GM12878 (cell line): ENCODE measurements at regions not wholly inside any gene's neighbourhood (a gene's known extent, or its start where the extent isn't known, plus 50 kb on each side); places are given as distances from the start of the nearest gene placed in this dataset.

Experiments
- ATAC-seq: fragments of 200-7000 bp; cut with Tn5 transposase; 3 replicates; pipeline ENCODE4 v1.9.1; 2020; ENCODE audit warnings: mild to moderate bottlenecking, moderate library complexity
- BruUV-seq: library from RNA; stranded (reverse); fragments of 400-500 nt; replicated peaks from 2 replicates; lab custom pipeline; 2021; lab: Mats Ljungman, UMichigan
- CTCF ChIA-PET: fragments of 300-600 bp; sonication (Branson Sonifier 250); formaldehyde crosslinking; extraction: SDS; loops from one replicate; lab custom pipeline; 2021; ENCODE audit warnings: inconsistent platforms; lab: Yijun Ruan, JAX
- POLR2A ChIA-PET: fragments of 350-600 bp; formaldehyde crosslinking; extraction: SDS; loops from one replicate; lab custom pipeline; 2021; ENCODE audit warnings: inconsistent platforms; lab: Charles Lee
- RAD21 ChIA-PET: fragments of 300-600 bp; sonication (Branson Sonifier 250); formaldehyde crosslinking; loops from one replicate; lab custom pipeline; 2023; ENCODE audit warnings: antibody characterized with exemption; ENCODE audit not compliant: unreplicated experiment; lab: Charles Lee
- SMC1A ChIA-PET: fragments of 300-600 bp; sonication (Branson Sonifier 250); formaldehyde crosslinking; loops from one replicate; lab custom pipeline; 2023; ENCODE audit not compliant: unreplicated experiment, uncharacterized antibody; lab: Charles Lee
- DNase-seq: peaks from one replicate; pipeline ENCODE4 v3.0.0-alpha.2; 2011; ENCODE audit warnings: low read depth, low spot score
- FAIRE-seq: peaks from 3 replicates; lab custom pipeline; 2011; peaks lifted over from hg19 to GRCh38; lab: Jason Lieb, UNC
- H2AFZ ChIP-seq: 2 replicates; pipeline ENCODE4 v1.6.0; 2011; ENCODE audit warnings: low read depth, low read length, control low read depth; ENCODE audit not compliant: control insufficient read depth
- H3K27ac ChIP-seq: 2 replicates; pipeline ENCODE4 v1.5.1; 2011; ENCODE audit warnings: control low read depth; ENCODE audit not compliant: control insufficient read depth, insufficient read depth
- H3K27me3 ChIP-seq, 2 experiments: replicated peaks in 1 of 2; 2 replicates each; pipeline versions ENCODE4 v1.6.0 to v1.6.1; 2011; ENCODE audit warnings: low read length in 1 of 2; ENCODE audit not compliant: control insufficient read depth in 2 of 2, insufficient read depth in 2 of 2
- H3K36me3 ChIP-seq, 2 experiments: 2 replicates each; pipeline ENCODE4 v1.5.1; 2011; ENCODE audit warnings: low read length in 1 of 2; ENCODE audit not compliant: control insufficient read depth in 2 of 2, insufficient read depth in 2 of 2
- H3K4me1 ChIP-seq: 2 replicates; pipeline ENCODE4 v1.6.1; 2011; ENCODE audit warnings: mild to moderate bottlenecking, low read length, moderate library complexity, mixed read lengths; ENCODE audit not compliant: control insufficient read depth, insufficient read depth
- H3K4me2 ChIP-seq: 2 replicates; pipeline ENCODE4 v1.6.0; 2011; ENCODE audit warnings: control low read depth; ENCODE audit not compliant: control insufficient read depth, insufficient read depth
- H3K4me3 ChIP-seq: fragments of 200-600 bp; sonication (generic); 2 replicates; pipeline ENCODE4 v1.5.1; 2016
- H3K79me2 ChIP-seq: 2 replicates; pipeline ENCODE4 v1.6.0; 2011; ENCODE audit warnings: low read length; ENCODE audit not compliant: control insufficient read depth, insufficient read depth
- H3K9ac ChIP-seq: 2 replicates; pipeline ENCODE4 v1.8.0; 2011; ENCODE audit warnings: low read length, control low read depth, mixed read lengths; ENCODE audit not compliant: control insufficient read depth, insufficient read depth
- H3K9me3 ChIP-seq: replicated peaks from 3 replicates; pipeline ENCODE4 v1.5.1; 2011; ENCODE audit warnings: mild to moderate bottlenecking, low read length; ENCODE audit not compliant: control insufficient read depth, insufficient read depth
- H4K20me1 ChIP-seq: 2 replicates; pipeline ENCODE4 v1.6.0; 2011; ENCODE audit not compliant: control insufficient read depth, insufficient read depth
- ATF7 ChIP-seq: fragments of 450-650 bp; IDR thresholded peaks from 2 replicates; pipeline ENCODE4 v1.6.1; 2016; ENCODE audit warnings: low read depth, mild to moderate bottlenecking
- EED ChIP-seq: sonication (generic); IDR thresholded peaks from 2 replicates; pipeline ENCODE4 v1.6.1; 2016; ENCODE audit warnings: antibody characterized with exemption, low read depth
- NFYA ChIP-seq: IDR thresholded peaks from 2 replicates; pipeline ENCODE4 v1.6.1; 2011; ENCODE audit warnings: low read depth, mild to moderate bottlenecking, low read length, improper control_type of control experiment, borderline replicate concordance
- PRDM15 ChIP-seq: fragments of 450-650 bp; formaldehyde crosslinking; IDR thresholded peaks from 2 replicates; pipeline ENCODE4 v1.4.0; 2020; ENCODE audit warnings: mild to moderate bottlenecking, moderate library complexity
- RAD51 ChIP-seq: fragments of 450-650 bp; IDR thresholded peaks from 2 replicates; pipeline ENCODE4 v1.6.1; 2016; ENCODE audit warnings: moderate library complexity, mild to moderate bottlenecking, inconsistent platforms
- TAF1 ChIP-seq: IDR thresholded peaks from 2 replicates; pipeline ENCODE4 v1.6.1; 2011; ENCODE audit warnings: mild to moderate bottlenecking, low read depth, low read length, borderline replicate concordance
- ZNF384 ChIP-seq: IDR thresholded peaks from 2 replicates; pipeline ENCODE4 v1.6.1; 2012; ENCODE audit warnings: low read depth, mild to moderate bottlenecking, low read length, improper control_type of control experiment, borderline replicate concordance
- WGBS: methylation state at CpG from one replicate; pipeline ENCODE4 v1.1.6; 2016; ENCODE audit warnings: low lambda C conversion rate; ENCODE audit not compliant: insufficient replicate concordance, insufficient coverage; ENCODE audit errors: missing lambda C conversion rate; 5-methylcytosine and 5-hydroxymethylcytosine counted together
- in situ Hi-C: fragments of 300-500 bp; cut with MboI; formaldehyde crosslinking; loops from 9 replicates; pipeline ENCODE4 v1.14.3; 2018; ENCODE audit warnings: mixed read lengths
- intact Hi-C: fragments of 100-400 bp; cut with micrococcal nuclease; formaldehyde crosslinking; loops from one replicate; pipeline ENCODE4 v1.14.2; 2022; ENCODE audit not compliant: unreplicated experiment
- TF ChIP-seq, protein P1 (sequence below): fragments of 450-650 bp; formaldehyde crosslinking; IDR thresholded peaks from 2 replicates; pipeline ENCODE4 v1.4.0; 2022; ENCODE audit warnings: mild to moderate bottlenecking, moderate library complexity
- TF ChIP-seq, protein P2 (sequence below): fragments of 450-650 bp; IDR thresholded peaks from 2 replicates; pipeline ENCODE4 v1.6.1; 2017; ENCODE audit warnings: mild to moderate bottlenecking, moderate library complexity
- TF ChIP-seq, protein P3 (sequence below): IDR thresholded peaks from 2 replicates; pipeline ENCODE4 v1.6.1; 2011; ENCODE audit warnings: borderline replicate concordance, low read depth, mild to moderate bottlenecking, moderate library complexity, mixed read lengths, low read length; ENCODE audit not compliant: insufficient read depth; ENCODE audit errors: extremely low read length

GRCh38 chr3:14280326-14280725 is 101.7 kb downstream of the LSM3 start (continued):
- TF ChIP-seq, protein P1, sequence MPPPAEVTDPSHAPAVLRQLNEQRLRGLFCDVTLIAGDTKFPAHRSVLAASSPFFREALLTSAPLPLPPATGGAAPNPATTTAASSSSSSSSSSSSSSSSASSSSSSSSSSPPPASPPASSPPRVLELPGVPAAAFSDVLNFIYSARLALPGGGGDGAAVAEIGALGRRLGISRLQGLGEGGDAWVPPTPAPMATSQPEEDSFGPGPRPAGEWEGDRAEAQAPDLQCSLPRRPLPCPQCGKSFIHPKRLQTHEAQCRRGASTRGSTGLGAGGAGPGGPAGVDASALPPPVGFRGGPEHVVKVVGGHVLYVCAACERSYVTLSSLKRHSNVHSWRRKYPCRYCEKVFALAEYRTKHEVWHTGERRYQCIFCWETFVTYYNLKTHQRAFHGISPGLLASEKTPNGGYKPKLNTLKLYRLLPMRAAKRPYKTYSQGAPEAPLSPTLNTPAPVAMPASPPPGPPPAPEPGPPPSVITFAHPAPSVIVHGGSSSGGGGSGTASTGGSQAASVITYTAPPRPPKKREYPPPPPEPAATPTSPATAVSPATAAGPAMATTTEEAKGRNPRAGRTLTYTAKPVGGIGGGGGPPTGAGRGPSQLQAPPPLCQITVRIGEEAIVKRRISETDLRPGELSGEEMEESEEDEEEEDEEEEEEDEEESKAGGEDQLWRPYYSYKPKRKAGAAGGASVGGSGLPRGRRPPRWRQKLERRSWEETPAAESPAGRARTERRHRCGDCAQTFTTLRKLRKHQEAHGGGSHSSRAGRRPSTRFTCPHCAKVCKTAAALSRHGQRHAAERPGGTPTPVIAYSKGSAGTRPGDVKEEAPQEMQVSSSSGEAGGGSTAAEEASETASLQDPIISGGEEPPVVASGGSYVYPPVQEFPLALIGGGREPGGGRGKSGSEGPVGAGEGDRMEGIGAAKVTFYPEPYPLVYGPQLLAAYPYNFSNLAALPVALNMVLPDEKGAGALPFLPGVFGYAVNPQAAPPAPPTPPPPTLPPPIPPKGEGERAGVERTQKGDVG (CRISPR knock-in tag), result no peak
- TF ChIP-seq RAD51 (no peak), ZNF384 (no peak), NFYA (no peak)

DNA sequence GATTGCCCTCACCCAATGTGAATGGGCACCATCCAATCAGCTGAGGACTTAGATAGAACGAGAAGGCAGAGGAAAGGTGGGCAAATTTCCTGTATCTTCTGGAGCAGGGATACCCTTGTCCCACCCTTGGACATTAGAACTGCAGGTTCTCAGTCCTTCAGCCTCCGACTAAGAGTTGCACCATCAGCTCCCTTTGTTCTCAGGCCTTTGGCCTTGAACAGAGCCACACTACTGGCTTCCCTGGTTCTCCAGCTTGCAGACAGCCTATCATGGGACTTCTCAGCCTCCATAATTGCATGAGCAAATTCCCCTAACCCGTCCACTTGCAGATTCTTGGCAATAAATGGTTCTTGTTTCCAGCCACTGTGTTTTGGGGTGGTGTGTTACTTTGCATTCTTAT is 102.4 kb downstream of the LSM3 start:
- POLR2A ChIA-PET, result no interaction called here
- H2AFZ ChIP-seq, result no peak overlapping the region
- no peaks in the 10 kb centered on the region for H3K4me1 ChIP-seq
- intact Hi-C loops, result no loop called here
- H3K9me3 ChIP-seq, result no peaks in the 10 kb centered on the region
- SMC1A ChIA-PET, result no interaction called here
- in situ Hi-C loops, result no loop called here
- BruUV-seq, result no TSS peak
- H3K36me3 ChIP-seq, result no peaks in the 10 kb centered on the region
- H3K27me3 ChIP-seq, result peaks cover 0 to 4% of the 10 kb centered on the region in 2 experiments; a peak in 1 of 4 replicates
- H4K20me1 ChIP-seq, result no peaks in the 10 kb centered on the region
- no peaks in the 10 kb centered on the region for H3K79me2 ChIP-seq
- H3K9ac ChIP-seq, result no peak overlapping the region
- WGBS, result 2% methylated on average over 3 of the region's 3 CpGs
- CTCF ChIA-PET, result interaction anchor here (1.3 kb wide), 1 partner anchor 77 kb away, joined by 3 read pairs; no protein-coding TSS in a partner anchor
- RAD21 ChIA-PET, result no interaction called here
- no peak for DNase-seq
- FAIRE-seq, result no peak
- no peak for ATAC-seq
- H3K4me2 ChIP-seq, result no peak overlapping the region
- H3K4me3 ChIP-seq, result no peak overlapping the region
- no peak overlapping the region for H3K27ac ChIP-seq
- no peak for TF ChIP-seq PRDM15
- TF ChIP-seq, protein P2, sequence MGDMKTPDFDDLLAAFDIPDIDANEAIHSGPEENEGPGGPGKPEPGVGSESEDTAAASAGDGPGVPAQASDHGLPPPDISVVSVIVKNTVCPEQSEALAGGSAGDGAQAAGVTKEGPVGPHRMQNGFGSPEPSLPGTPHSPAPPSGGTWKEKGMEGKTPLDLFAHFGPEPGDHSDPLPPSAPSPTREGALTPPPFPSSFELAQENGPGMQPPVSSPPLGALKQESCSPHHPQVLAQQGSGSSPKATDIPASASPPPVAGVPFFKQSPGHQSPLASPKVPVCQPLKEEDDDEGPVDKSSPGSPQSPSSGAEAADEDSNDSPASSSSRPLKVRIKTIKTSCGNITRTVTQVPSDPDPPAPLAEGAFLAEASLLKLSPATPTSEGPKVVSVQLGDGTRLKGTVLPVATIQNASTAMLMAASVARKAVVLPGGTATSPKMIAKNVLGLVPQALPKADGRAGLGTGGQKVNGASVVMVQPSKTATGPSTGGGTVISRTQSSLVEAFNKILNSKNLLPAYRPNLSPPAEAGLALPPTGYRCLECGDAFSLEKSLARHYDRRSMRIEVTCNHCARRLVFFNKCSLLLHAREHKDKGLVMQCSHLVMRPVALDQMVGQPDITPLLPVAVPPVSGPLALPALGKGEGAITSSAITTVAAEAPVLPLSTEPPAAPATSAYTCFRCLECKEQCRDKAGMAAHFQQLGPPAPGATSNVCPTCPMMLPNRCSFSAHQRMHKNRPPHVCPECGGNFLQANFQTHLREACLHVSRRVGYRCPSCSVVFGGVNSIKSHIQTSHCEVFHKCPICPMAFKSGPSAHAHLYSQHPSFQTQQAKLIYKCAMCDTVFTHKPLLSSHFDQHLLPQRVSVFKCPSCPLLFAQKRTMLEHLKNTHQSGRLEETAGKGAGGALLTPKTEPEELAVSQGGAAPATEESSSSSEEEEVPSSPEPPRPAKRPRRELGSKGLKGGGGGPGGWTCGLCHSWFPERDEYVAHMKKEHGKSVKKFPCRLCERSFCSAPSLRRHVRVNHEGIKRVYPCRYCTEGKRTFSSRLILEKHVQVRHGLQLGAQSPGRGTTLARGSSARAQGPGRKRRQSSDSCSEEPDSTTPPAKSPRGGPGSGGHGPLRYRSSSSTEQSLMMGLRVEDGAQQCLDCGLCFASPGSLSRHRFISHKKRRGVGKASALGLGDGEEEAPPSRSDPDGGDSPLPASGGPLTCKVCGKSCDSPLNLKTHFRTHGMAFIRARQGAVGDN, result no peak
- TF ChIP-seq, protein P3, sequence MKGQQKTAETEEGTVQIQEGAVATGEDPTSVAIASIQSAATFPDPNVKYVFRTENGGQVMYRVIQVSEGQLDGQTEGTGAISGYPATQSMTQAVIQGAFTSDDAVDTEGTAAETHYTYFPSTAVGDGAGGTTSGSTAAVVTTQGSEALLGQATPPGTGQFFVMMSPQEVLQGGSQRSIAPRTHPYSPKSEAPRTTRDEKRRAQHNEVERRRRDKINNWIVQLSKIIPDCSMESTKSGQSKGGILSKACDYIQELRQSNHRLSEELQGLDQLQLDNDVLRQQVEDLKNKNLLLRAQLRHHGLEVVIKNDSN, result no peak
- TF ChIP-seq TAF1, result no peak
- TF ChIP-seq ATF7, result no peak
- TF ChIP-seq EED, result no peak
